ENCODE measurements at regions not wholly inside any gene's neighbourhood (a gene's known extent, or its start where the extent isn't known, plus 50 kb on each side); places are given as distances from the start of the nearest gene placed in this dataset.
"Not testable (repeated sequence)": the region's sequence is repeated elsewhere in the genome, so short reads cannot be mapped to it uniquely, and the experiment has no call there.

- no peak for DNase-seq (ENCODE audit: low read depth in 2 of 2, low spot score in 1 of 2)
Measured at GRCh38 chr4:64016893-64017292, 392.4 kb downstream of the TECRL start.

GRCh38 chr4:64014647-64015046 is 394.6 kb downstream of the TECRL start:
- DNase-seq (ENCODE audit: low read depth in 2 of 2, low spot score in 1 of 2) = no peak

GRCh38 chr4:64001229-64001898 is 407.9 kb downstream of the TECRL start:
- no peak for DNase-seq (ENCODE audit: low read depth in 2 of 2, low spot score in 1 of 2)

- DNase-seq (ENCODE audit: low read depth in 2 of 2, low spot score in 1 of 2) = no peak
Measured at GRCh38 chr4:64000241-64000640, 409.0 kb downstream of the TECRL start.

- DNase-seq (ENCODE audit: low read depth in 2 of 2, low spot score in 1 of 2) = no peak
Measured at GRCh38 chr4:63986253-63986652, 423.0 kb downstream of the TECRL start.

GRCh38 chr4:63983224-63983623 is 426.0 kb downstream of the TECRL start:
- DNase-seq (ENCODE audit: low read depth in 2 of 2, low spot score in 1 of 2) = no peak

- DNase-seq (ENCODE audit: low read depth in 2 of 2, low spot score in 1 of 2) = no peak
Measured at GRCh38 chr4:63965875-63966274, 443.4 kb downstream of the TECRL start.

- DNase-seq (ENCODE audit: low read depth in 2 of 2, low spot score in 1 of 2) = not testable (repeated sequence)
Measured at GRCh38 chr4:63942706-63943286, 466.5 kb downstream of the TECRL start.

- DNase-seq (ENCODE audit: low read depth in 2 of 2, low spot score in 1 of 2) = no peak
Measured at GRCh38 chr4:63937961-63938360, 471.3 kb downstream of the TECRL start.

GRCh38 chr4:63922146-63922545 is 487.1 kb downstream of the TECRL start:
- DNase-seq (ENCODE audit: low read depth in 2 of 2, low spot score in 1 of 2) = no peak

- no peak for DNase-seq (ENCODE audit: low read depth in 2 of 2, low spot score in 1 of 2)
Measured at GRCh38 chr4:63921561-63921960, 487.7 kb downstream of the TECRL start.

GRCh38 chr4:63919636-63920365 is 489.4 kb downstream of the TECRL start:
- DNase-seq (ENCODE audit: low read depth in 2 of 2, low spot score in 1 of 2) = no peak

- no peak for DNase-seq (ENCODE audit: low read depth in 2 of 2, low spot score in 1 of 2)
Measured at GRCh38 chr4:63906660-63907183, 502.5 kb downstream of the TECRL start.

- DNase-seq (ENCODE audit: low read depth in 2 of 2, low spot score in 1 of 2) = no peak
Measured at GRCh38 chr4:63904201-63904600, 505.0 kb downstream of the TECRL start.

GRCh38 chr4:63901304-63901703 is 507.9 kb downstream of the TECRL start:
- DNase-seq (ENCODE audit: low read depth in 2 of 2, low spot score in 1 of 2) = no peak

GRCh38 chr4:63898961-63899360 is 510.3 kb downstream of the TECRL start:
- DNase-seq (ENCODE audit: low read depth in 2 of 2, low spot score in 1 of 2) = no peak

- DNase-seq (ENCODE audit: low read depth in 2 of 2, low spot score in 1 of 2) = no peak
Measured at GRCh38 chr4:63894161-63894560, 515.1 kb downstream of the TECRL start.

- no peak for DNase-seq (ENCODE audit: low read depth in 2 of 2, low spot score in 1 of 2)
Measured at GRCh38 chr4:63869370-63869769, 539.9 kb downstream of the TECRL start.

GRCh38 chr4:63851496-63851895 is 557.8 kb downstream of the TECRL start:
- DNase-seq (ENCODE audit: low read depth in 2 of 2, low spot score in 1 of 2) = no peak

GRCh38 chr4:63841266-63841665 is 568.0 kb downstream of the TECRL start:
- no peak for DNase-seq (ENCODE audit: low read depth in 2 of 2, low spot score in 1 of 2)

GRCh38 chr4:63831590-63832155 is 577.6 kb downstream of the TECRL start:
- no peak for DNase-seq (ENCODE audit: low read depth in 2 of 2, low spot score in 1 of 2)

Data from stimulated activated CD8-positive, alpha-beta memory T cell treated with anti-CD3 and anti-CD28 coated beads, Interleukin-4, amount 100 ng/mL, for 1 hour (primary cell).